Stimulated activated effector memory CD8-positive, alpha-beta T cell treated with anti-CD3 and anti-CD28 coated beads, Interleukin-12 subunit alpha, Interleukin-12 subunit beta, amount 100 ng/mL, for 72 hours (primary cell): ENCODE measurements at regions not wholly inside any gene's neighbourhood (a gene's known extent, or its start where the extent isn't known, plus 50 kb on each side); places are given as distances from the start of the nearest gene placed in this dataset.

Experiments
- ATAC-seq: fragments of 150-1000 bp; cut with Tn5 transposase; 2 replicates; pipeline ENCODE4 v1.10.0; 2021
- DNase-seq, 2 donors: peaks; one replicate each; pipeline ENCODE4 v3.0.0; 2021 to 2022; ENCODE audit warnings: low spot score in 2 of 2
- H3K27ac Mint-ChIP-seq: one replicate; pipeline ENCODE4 v1.8.0; 2022; ENCODE audit warnings: mild to moderate bottlenecking, mixed read lengths
- H3K36me3 Mint-ChIP-seq: one replicate; pipeline ENCODE4 v1.8.0; 2022; ENCODE audit warnings: mild to moderate bottlenecking, mixed read lengths
- H3K4me1 Mint-ChIP-seq: one replicate; pipeline ENCODE4 v1.8.0; 2022; ENCODE audit warnings: mixed read lengths
- H3K4me3 Mint-ChIP-seq: one replicate; pipeline ENCODE4 v1.8.0; 2022; ENCODE audit warnings: mild to moderate bottlenecking, mixed read lengths
- H3K9me3 Mint-ChIP-seq: one replicate; pipeline ENCODE4 v1.8.0; 2022; ENCODE audit warnings: mixed read lengths

- H3K4me1 Mint-ChIP-seq = no peaks in the 10 kb centered on the region
- H3K9me3 Mint-ChIP-seq = no peaks in the 10 kb centered on the region
- ATAC-seq (no peak), DNase-seq (no peak)
- no peak overlapping the region for H3K27ac Mint-ChIP-seq
- no peak overlapping the region for H3K4me3 Mint-ChIP-seq
- no peaks in the 10 kb centered on the region for H3K36me3 Mint-ChIP-seq
Measured at GRCh38 chr11:116167706-116168458, 604.9 kb downstream of the BUD13 start.

GRCh38 chr11:116166573-116167465, 606.0 kb downstream of the BUD13 start:
- H3K4me3 Mint-ChIP-seq = no peak overlapping the region
- H3K4me1 Mint-ChIP-seq = no peaks in the 10 kb centered on the region
- ATAC-seq (no peak), DNase-seq (peak in 1 of 2 donors; percentile 3)
- no peaks in the 10 kb centered on the region for H3K36me3 Mint-ChIP-seq
- H3K9me3 Mint-ChIP-seq = no peaks in the 10 kb centered on the region
- H3K27ac Mint-ChIP-seq = no peak overlapping the region

- no peak for ATAC-seq
- H3K27ac Mint-ChIP-seq = no peak overlapping the region
- peak in 1 of 2 donors; percentile 23 for DNase-seq
- no peaks in the 10 kb centered on the region for H3K9me3 Mint-ChIP-seq
- H3K4me3 Mint-ChIP-seq = no peak overlapping the region
- no peaks in the 10 kb centered on the region for H3K4me1 Mint-ChIP-seq
- H3K36me3 Mint-ChIP-seq = no peaks in the 10 kb centered on the region
Measured at GRCh38 chr11:116164843-116165242, 607.9 kb downstream of the BUD13 start.

GRCh38 chr11:116162886-116163230, 609.9 kb downstream of the BUD13 start:
- Mint-ChIP-seq H3K9me3 (no peaks in the 10 kb centered on the region), H3K4me3 (no peak overlapping the region), H3K4me1 (no peaks in the 10 kb centered on the region), H3K36me3 (no peaks in the 10 kb centered on the region), H3K27ac (no peak overlapping the region)
- ATAC-seq = no peak
- peak in 1 of 2 donors; percentile 18 for DNase-seq

GRCh38 chr11:116162086-116162885, 610.5 kb downstream of the BUD13 start:
- no peak for ATAC-seq
- H3K9me3 Mint-ChIP-seq = no peaks in the 10 kb centered on the region

GRCh38 chr11:116148645-116149044, 624.1 kb downstream of the BUD13 start:
- Mint-ChIP-seq H3K4me1 (no peaks in the 10 kb centered on the region), H3K27ac (no peak overlapping the region), H3K36me3 (no peaks in the 10 kb centered on the region), H3K9me3 (peaks cover 3% of the 10 kb centered on the region), H3K4me3 (no peak overlapping the region)
- DNase-seq = peak in 1 of 2 donors; percentile 25
- ATAC-seq = no peak

More at GRCh38 chr11:116162086-116162885, 610.5 kb downstream of the BUD13 start:
- peak in 1 of 2 donors; percentile 26 for DNase-seq
- Mint-ChIP-seq H3K27ac (no peak overlapping the region), H3K4me1 (no peaks in the 10 kb centered on the region), H3K36me3 (no peaks in the 10 kb centered on the region), H3K4me3 (no peak overlapping the region)

- DNase-seq = no peak
- ATAC-seq = no peak
Measured at GRCh38 chr11:116148056-116148455, 624.7 kb downstream of the BUD13 start.

GRCh38 chr11:116145187-116145865, 627.5 kb downstream of the BUD13 start:
- DNase-seq = no peak
- Mint-ChIP-seq H3K36me3 (no peaks in the 10 kb centered on the region), H3K4me3 (no peak overlapping the region), H3K27ac (no peak overlapping the region), H3K9me3 (no peaks in the 10 kb centered on the region), H3K4me1 (no peaks in the 10 kb centered on the region)
- ATAC-seq = no peak

More at GRCh38 chr11:116148056-116148455, 624.7 kb downstream of the BUD13 start:
- no peak overlapping the region for H3K27ac Mint-ChIP-seq
- H3K9me3 Mint-ChIP-seq = peaks cover 3% of the 10 kb centered on the region
- no peaks in the 10 kb centered on the region for H3K4me1 Mint-ChIP-seq
- H3K36me3 Mint-ChIP-seq = no peaks in the 10 kb centered on the region
- no peak overlapping the region for H3K4me3 Mint-ChIP-seq

GRCh38 chr11:116144387-116144958, 628.3 kb downstream of the BUD13 start:
- no peaks in the 10 kb centered on the region for H3K9me3 Mint-ChIP-seq

GRCh38 chr11:116138280-116138679, 634.1 kb upstream of the CADM1 start:
- Mint-ChIP-seq H3K4me3 (no peak overlapping the region), H3K9me3 (no peaks in the 10 kb centered on the region), H3K36me3 (no peaks in the 10 kb centered on the region), H3K27ac (no peak overlapping the region), H3K4me1 (no peaks in the 10 kb centered on the region)
- ATAC-seq (no peak), DNase-seq (no peak)

More at GRCh38 chr11:116144387-116144958, 628.3 kb downstream of the BUD13 start:
- H3K27ac Mint-ChIP-seq = no peak overlapping the region
- H3K4me3 Mint-ChIP-seq = no peak overlapping the region
- no peaks in the 10 kb centered on the region for H3K36me3 Mint-ChIP-seq
- H3K4me1 Mint-ChIP-seq = no peaks in the 10 kb centered on the region
- no peak for DNase-seq
- ATAC-seq = no peak

GRCh38 chr11:116137753-116138152, 633.5 kb upstream of the CADM1 start:
- no peaks in the 10 kb centered on the region for H3K4me1 Mint-ChIP-seq
- ATAC-seq (no peak), DNase-seq (no peak)
- H3K4me3 Mint-ChIP-seq = no peak overlapping the region
- H3K9me3 Mint-ChIP-seq = no peaks in the 10 kb centered on the region
- H3K27ac Mint-ChIP-seq = no peak overlapping the region
- no peaks in the 10 kb centered on the region for H3K36me3 Mint-ChIP-seq

GRCh38 chr11:116136987-116137674, 632.9 kb upstream of the CADM1 start:
- H3K9me3 Mint-ChIP-seq = no peaks in the 10 kb centered on the region
- H3K4me1 Mint-ChIP-seq = no peaks in the 10 kb centered on the region
- no peaks in the 10 kb centered on the region for H3K36me3 Mint-ChIP-seq
- ATAC-seq (no peak), DNase-seq (no peak)
- no peak overlapping the region for H3K4me3 Mint-ChIP-seq
- H3K27ac Mint-ChIP-seq = no peak overlapping the region

GRCh38 chr11:116135891-116136290, 631.7 kb upstream of the CADM1 start:
- H3K9me3 Mint-ChIP-seq = peaks cover under 1% of the 10 kb centered on the region
- H3K4me1 Mint-ChIP-seq = no peaks in the 10 kb centered on the region
- no peak overlapping the region for H3K4me3 Mint-ChIP-seq
- no peaks in the 10 kb centered on the region for H3K36me3 Mint-ChIP-seq
- ATAC-seq (no peak), DNase-seq (no peak)
- no peak overlapping the region for H3K27ac Mint-ChIP-seq

- H3K27ac Mint-ChIP-seq = no peak overlapping the region
- no peaks in the 10 kb centered on the region for H3K36me3 Mint-ChIP-seq
- H3K4me1 Mint-ChIP-seq = no peaks in the 10 kb centered on the region
- no peak overlapping the region for H3K4me3 Mint-ChIP-seq
- peaks cover 2% of the 10 kb centered on the region for H3K9me3 Mint-ChIP-seq
- ATAC-seq = no peak
- peak in 1 of 2 donors; percentile 28 for DNase-seq
Measured at GRCh38 chr11:116134450-116134849, 630.2 kb upstream of the CADM1 start.
